ENCODE measurements at regions not wholly inside any gene's neighbourhood (a gene's known extent, or its start where the extent isn't known, plus 50 kb on each side); places are given as distances from the start of the nearest gene placed in this dataset.

- TF ChIP-seq INSM2 (tag by site-specific recombination; IDR thresholded peaks at IDR 0.05) (no peak), ZNF416 (tag by site-specific recombination; IDR thresholded peaks at IDR 0.05) (no peak), ZBTB49 (tag by site-specific recombination; IDR thresholded peaks at IDR 0.05; ENCODE audit: low read depth) (no peak), ZSCAN5A (tag by site-specific recombination; IDR thresholded peaks at IDR 0.05) (no peak), ZNF530 (tag by site-specific recombination; IDR thresholded peaks at IDR 0.05; ENCODE audit: low read depth) (no peak), SCRT1 (tag by site-specific recombination; IDR thresholded peaks at IDR 0.05; ENCODE audit: borderline replicate concordance) (no peak), CTCF (tag by site-specific recombination; IDR thresholded peaks at IDR 0.05) (no peak), ZNF670 (tag by site-specific recombination; IDR thresholded peaks at IDR 0.05; ENCODE audit: low read depth) (no peak)
Measured at GRCh38 chr3:87359826-87360225, 83.4 kb upstream of the POU1F1 start.

All from HEK293 (cell line).